Right atrium auricular region (tissue), 2 donors: ENCODE measurements at regions not wholly inside any gene's neighbourhood (a gene's known extent, or its start where the extent isn't known, plus 50 kb on each side); places are given as distances from the start of the nearest gene placed in this dataset.

ENCODE experiments used
- DNase-seq: peaks from one replicate; pipeline ENCODE4 v3.0.0-alpha.2; 2019; ENCODE audit warnings: low spot score
- H3K27ac ChIP-seq, 2 donors: fragments of 200-600 bp; sonication (generic); 1 replicate in 1 of 2; 2 replicates in 1 of 2; pipeline ENCODE4 v1.5.1; 2016 to 2019
- H3K27me3 ChIP-seq, 2 donors: fragments of 200-600 bp; sonication (generic); one replicate each; pipeline versions ENCODE4 v1.5.1 to v1.6.0; 2017 to 2019
- H3K36me3 ChIP-seq: fragments of 200-600 bp; sonication (generic); one replicate; pipeline ENCODE4 v1.5.1; 2016
- H3K4me1 ChIP-seq, 2 donors: fragments of 200-600 bp; sonication (generic); one replicate each; pipeline versions ENCODE4 v1.5.1 to v1.6.0; 2017 to 2019
- H3K4me3 ChIP-seq, 2 donors: fragments of 200-600 bp; sonication (generic); 1 replicate in 1 of 2; 2 replicates in 1 of 2; pipeline ENCODE4 v1.5.1; 2017 to 2019; ENCODE audit warnings: mild to moderate bottlenecking in 1 of 2, moderate library complexity in 1 of 2
- H3K9me3 ChIP-seq, 2 donors: fragments of 200-600 bp; sonication (generic); one replicate each; pipeline ENCODE4 v1.5.1; 2019
- TF ChIP-seq, protein P1 (sequence below), 2 donors: fragments of 200-600 bp; sonication (generic); IDR thresholded peaks; one replicate each; pipeline ENCODE4 v1.5.1; 2019; ENCODE audit warnings: antibody characterized with exemption in 2 of 2

GRCh38 chr13:84574851-84575250, 692.6 kb upstream of the SLITRK1 start:
- no peak overlapping the region for H3K27ac ChIP-seq
- H3K36me3 ChIP-seq: no peaks in the 10 kb centered on the region
- TF ChIP-seq, protein P1, sequence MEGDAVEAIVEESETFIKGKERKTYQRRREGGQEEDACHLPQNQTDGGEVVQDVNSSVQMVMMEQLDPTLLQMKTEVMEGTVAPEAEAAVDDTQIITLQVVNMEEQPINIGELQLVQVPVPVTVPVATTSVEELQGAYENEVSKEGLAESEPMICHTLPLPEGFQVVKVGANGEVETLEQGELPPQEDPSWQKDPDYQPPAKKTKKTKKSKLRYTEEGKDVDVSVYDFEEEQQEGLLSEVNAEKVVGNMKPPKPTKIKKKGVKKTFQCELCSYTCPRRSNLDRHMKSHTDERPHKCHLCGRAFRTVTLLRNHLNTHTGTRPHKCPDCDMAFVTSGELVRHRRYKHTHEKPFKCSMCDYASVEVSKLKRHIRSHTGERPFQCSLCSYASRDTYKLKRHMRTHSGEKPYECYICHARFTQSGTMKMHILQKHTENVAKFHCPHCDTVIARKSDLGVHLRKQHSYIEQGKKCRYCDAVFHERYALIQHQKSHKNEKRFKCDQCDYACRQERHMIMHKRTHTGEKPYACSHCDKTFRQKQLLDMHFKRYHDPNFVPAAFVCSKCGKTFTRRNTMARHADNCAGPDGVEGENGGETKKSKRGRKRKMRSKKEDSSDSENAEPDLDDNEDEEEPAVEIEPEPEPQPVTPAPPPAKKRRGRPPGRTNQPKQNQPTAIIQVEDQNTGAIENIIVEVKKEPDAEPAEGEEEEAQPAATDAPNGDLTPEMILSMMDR (IDR thresholded peaks at IDR 0.05): no peak
- no peaks in the 10 kb centered on the region for H3K9me3 ChIP-seq
- no peak overlapping the region for H3K4me3 ChIP-seq
- no peaks in the 10 kb centered on the region for H3K27me3 ChIP-seq
- no peak for DNase-seq
- no peaks in the 10 kb centered on the region for H3K4me1 ChIP-seq

GRCh38 chr13:84571264-84571663, 689.0 kb upstream of the SLITRK1 start:
- Histone ChIP-seq H3K4me1 (no peaks in the 10 kb centered on the region), H3K4me3 (no peak overlapping the region), H3K27me3 (no peaks in the 10 kb centered on the region), H3K9me3 (no peaks in the 10 kb centered on the region), H3K27ac (no peak overlapping the region), H3K36me3 (no peaks in the 10 kb centered on the region)
- no peak for DNase-seq
- TF ChIP-seq, protein P1 (IDR thresholded peaks at IDR 0.05): no peak

GRCh38 chr13:84570831-84571230, 688.6 kb upstream of the SLITRK1 start:
- H3K9me3 ChIP-seq: no peaks in the 10 kb centered on the region
- no peaks in the 10 kb centered on the region for H3K36me3 ChIP-seq
- TF ChIP-seq, protein P1 (IDR thresholded peaks at IDR 0.05): no peak
- H3K27me3 ChIP-seq: no peaks in the 10 kb centered on the region
- DNase-seq: no peak
- no peak overlapping the region for H3K27ac ChIP-seq
- no peak overlapping the region for H3K4me3 ChIP-seq
- no peaks in the 10 kb centered on the region for H3K4me1 ChIP-seq

- TF ChIP-seq, protein P1 (IDR thresholded peaks at IDR 0.05): no peak
- H3K27ac ChIP-seq: no peak overlapping the region
- no peaks in the 10 kb centered on the region for H3K9me3 ChIP-seq
- no peaks in the 10 kb centered on the region for H3K36me3 ChIP-seq
- H3K27me3 ChIP-seq: no peaks in the 10 kb centered on the region
- no peak for DNase-seq
- H3K4me3 ChIP-seq: no peak overlapping the region
- no peaks in the 10 kb centered on the region for H3K4me1 ChIP-seq
Measured at GRCh38 chr13:84569366-84569765, 687.1 kb upstream of the SLITRK1 start.

DNA sequence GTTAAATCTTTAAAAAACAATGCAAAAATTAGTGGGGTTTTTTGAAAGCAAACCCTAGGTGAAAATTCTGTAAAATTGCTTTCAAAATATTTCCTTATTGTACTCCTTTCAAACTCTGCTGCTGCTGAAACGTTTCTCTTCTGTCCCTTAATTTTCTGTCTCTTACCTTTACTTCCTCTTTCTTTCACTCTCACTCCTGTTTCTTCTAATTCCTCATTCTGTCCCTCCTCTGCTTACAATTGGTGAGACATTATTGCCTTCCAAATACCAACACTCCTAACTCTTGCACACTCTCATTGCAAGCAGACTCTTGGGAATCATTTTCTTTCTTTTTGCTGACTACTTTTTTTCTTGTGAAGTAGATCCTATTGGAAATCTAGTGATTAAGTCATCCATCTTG, 685.6 kb upstream of the SLITRK1 start:
- TF ChIP-seq, protein P1 (IDR thresholded peaks at IDR 0.05): no peak
- Histone ChIP-seq H3K9me3 (no peaks in the 10 kb centered on the region), H3K4me1 (no peaks in the 10 kb centered on the region), H3K4me3 (no peak overlapping the region), H3K27me3 (no peaks in the 10 kb centered on the region), H3K36me3 (no peaks in the 10 kb centered on the region), H3K27ac (no peak overlapping the region)
- DNase-seq: no peak

GRCh38 chr13:84566780-84567179, 684.5 kb upstream of the SLITRK1 start:
- DNase-seq: no peak
- TF ChIP-seq, protein P1 (IDR thresholded peaks at IDR 0.05): no peak
- H3K27me3 ChIP-seq: no peaks in the 10 kb centered on the region
- no peak overlapping the region for H3K27ac ChIP-seq
- H3K36me3 ChIP-seq: no peaks in the 10 kb centered on the region
- no peaks in the 10 kb centered on the region for H3K9me3 ChIP-seq
- no peak overlapping the region for H3K4me3 ChIP-seq
- H3K4me1 ChIP-seq: no peaks in the 10 kb centered on the region
